Panc1 (cell line): ENCODE measurements at regions not wholly inside any gene's neighbourhood (a gene's known extent, or its start where the extent isn't known, plus 50 kb on each side); places are given as distances from the start of the nearest gene placed in this dataset.

Experiments
- CTCF ChIP-seq: fragments of 450-650 bp; IDR thresholded peaks from 2 replicates; pipeline ENCODE4 v1.5.1; 2017; ENCODE audit warnings: mild to moderate bottlenecking
- POLR2AphosphoS5 ChIP-seq: IDR thresholded peaks from 2 replicates; pipeline ENCODE4 v1.6.1; 2012; ENCODE audit warnings: mild to moderate bottlenecking, low read depth, low read length, moderate library complexity

- TF ChIP-seq POLR2AphosphoS5 = no peak
- no peak for TF ChIP-seq CTCF
Observed at GRCh38 chr20:12886618-12887363, 122.0 kb upstream of the SPTLC3 start.
